Stimulated activated CD4-positive, alpha-beta T cell treated with anti-CD3 and anti-CD28 coated beads, Interleukin-2, amount 100 ng/mL, for 4 hours (primary cell): ENCODE measurements at regions not wholly inside any gene's neighbourhood (a gene's known extent, or its start where the extent isn't known, plus 50 kb on each side); places are given as distances from the start of the nearest gene placed in this dataset.

Experiments
- DNase-seq: peaks from one replicate; pipeline ENCODE4 v3.0.0-alpha.2; 2020; ENCODE audit warnings: low read depth

DNA sequence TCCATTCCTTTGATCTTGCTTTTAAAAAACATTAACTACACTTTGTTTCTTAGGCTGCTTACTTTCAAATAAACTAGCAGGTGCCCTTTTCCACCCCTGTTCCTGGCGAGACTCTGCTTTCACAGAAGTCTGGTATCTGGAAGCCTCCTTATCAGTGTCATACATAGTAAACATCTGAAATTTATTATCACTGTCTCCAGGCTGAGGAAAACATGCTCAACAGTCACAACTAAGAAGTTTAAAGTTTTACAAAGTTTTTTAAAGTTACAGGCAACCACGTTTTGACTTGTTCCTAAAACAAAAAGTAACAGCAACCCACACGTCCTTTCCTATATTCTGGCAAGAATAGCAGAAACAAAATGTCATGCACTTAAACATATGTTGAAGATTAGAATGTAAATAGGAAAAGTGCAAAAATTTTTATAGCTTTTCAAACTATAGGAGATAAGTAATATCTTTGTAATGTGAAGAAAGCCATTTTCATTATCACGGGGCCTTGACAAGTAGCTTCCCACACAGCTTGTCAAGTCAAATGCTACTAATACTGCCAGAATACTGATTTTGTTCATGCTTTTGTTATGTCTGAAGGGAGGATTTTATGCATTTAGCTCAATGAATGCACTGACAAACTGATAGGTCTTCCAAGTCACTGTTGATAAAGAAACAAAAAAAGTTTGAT, 275.2 kb upstream of the KCNMB2 start:
- DNase-seq = no peak

GRCh38 chr3:178263236-178263916, 272.9 kb upstream of the KCNMB2 start:
- no peak for DNase-seq

DNA sequence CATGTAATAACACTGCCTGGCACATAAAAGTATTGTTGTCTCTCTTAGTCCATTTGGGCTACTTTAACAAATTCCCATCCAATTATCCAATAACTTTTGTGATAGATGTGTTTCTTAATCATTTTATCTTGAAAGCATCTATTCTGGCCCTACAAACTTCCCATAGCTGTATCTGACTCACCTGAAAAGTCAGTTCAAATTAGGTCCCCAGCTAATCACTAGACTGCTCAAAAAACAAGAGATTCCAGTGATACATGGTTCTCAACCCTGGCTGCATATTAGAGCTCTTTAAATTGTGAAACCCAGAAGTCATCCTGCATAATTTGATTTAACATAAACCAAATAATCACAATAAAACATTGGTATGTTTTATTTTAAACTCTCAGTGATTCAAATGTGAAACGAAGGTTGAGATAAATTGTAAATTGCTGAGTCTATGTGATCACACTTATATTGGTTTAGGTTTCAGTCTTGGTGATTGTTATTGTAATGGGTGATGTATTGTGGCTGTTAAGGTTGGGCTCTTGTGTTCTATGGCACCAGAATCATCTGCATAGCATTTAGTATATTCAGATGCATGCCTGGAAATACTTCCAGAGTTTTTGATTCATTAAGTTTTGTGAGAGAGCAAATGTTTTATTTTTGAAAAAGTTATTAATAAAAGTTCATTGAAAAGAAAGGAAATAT, 268.9 kb upstream of the KCNMB2 start:
- no peak for DNase-seq

DNA sequence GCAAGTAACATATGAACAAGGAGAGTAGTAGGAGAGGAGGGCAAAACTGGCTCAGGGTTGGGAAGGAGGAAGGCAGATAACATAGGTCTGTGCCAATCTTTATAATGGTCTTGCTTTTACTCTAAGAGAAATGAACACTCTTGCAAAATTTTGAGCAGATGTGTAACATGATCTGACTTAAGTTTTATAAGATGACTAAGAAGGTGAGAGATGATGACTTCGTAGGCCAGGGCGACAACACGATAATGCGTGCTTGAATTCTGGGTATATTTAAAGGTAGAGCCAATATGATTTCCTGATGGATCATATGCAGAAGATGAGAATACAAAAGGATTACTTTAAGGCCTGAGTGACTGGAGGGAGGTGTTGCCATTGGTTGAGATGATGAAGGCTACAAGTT, 265.4 kb upstream of the KCNMB2 start:
- DNase-seq = no peak

DNA sequence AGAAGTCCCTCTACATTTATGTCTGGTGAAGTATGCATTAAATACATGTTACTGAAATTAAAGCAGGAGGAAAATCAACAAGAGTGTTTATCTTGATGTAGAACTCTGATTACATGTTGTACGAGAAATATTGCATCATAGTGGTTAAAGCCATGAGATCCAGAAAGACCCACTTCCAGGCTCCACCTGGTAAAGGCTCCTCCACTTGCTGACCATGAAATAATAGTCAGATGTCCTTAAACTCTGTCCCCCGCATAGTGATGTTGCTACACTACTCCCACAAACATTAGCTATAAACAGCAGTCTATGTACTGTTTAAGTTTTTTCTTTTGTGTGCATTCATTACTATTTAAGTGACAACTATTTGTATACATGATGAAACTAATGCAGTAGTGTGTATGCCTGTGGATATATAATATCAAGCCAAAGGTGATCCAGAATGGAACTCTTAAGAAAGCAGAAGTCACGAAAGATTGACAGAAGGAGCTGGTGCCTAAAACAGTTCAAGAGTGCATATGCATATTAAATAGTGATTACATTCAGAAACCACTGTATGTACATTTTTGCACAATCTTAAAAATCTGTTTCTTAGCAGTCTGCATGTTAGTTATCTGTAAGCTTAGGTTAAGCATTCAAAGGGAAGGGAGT, 264.4 kb upstream of the KCNMB2 start:
- DNase-seq = no peak

DNA sequence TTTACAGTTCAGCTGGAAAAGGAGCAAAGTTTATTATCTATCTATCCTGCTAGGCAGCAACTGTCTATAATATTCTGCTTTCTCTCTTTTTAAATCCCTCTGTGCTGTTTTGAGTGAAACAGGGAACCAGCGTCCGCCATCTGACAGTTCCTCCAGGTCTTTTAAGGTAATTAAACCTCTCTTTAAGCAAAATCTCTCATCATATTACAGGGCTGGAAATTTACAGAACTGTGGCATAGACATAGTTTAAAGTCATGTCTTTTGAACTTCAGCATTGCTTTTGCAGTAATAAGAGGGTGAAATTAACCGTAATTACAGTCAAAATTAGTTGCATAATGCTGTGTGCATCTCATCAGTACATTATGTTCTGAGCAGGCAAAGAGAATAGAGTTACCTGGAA, 263.4 kb upstream of the KCNMB2 start:
- DNase-seq = no peak

DNA sequence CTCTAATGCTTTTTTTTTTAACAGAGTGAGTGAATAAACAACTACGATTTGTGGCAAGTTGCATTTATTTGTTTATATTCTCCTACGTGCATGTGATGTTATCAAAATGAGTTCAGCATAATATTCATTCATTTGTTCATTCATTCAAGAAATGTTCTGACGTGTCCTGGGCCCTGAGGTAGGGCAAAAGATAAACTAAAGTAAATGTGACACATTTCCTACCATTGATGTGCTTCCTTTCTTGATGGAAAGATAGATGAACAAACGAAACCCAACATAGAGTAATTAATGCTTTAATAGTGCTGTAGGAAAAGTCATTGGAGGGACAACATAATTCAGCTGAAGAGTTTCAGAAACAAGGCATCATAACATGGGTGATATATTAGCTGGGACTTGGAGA, 261.5 kb upstream of the KCNMB2 start:
- DNase-seq = no peak

- no peak for DNase-seq
Measured at GRCh38 chr3:178275311-178275710, 260.9 kb upstream of the KCNMB2 start.

- DNase-seq = no peak
Measured at GRCh38 chr3:178275793-178276192, 260.4 kb upstream of the KCNMB2 start.

DNA sequence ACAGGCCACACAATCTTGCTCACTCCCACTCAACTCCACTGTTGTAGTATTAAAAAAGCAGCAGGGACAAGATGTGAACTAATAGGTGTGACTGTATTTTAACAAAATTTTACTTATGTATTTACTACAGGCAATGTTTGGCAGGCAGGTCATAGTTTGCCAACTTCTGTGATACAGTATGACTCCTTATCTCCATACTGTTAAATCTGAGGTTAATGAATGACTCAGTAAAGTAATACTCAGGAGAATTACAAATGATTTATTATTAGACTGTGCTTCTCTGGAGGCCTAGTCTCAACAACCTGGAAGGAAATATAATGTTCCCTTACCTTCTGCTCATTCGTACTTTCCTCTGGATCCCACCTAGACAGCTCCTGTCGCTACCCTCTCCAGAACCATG, 258.6 kb upstream of the KCNMB2 start:
- no peak for DNase-seq

DNA sequence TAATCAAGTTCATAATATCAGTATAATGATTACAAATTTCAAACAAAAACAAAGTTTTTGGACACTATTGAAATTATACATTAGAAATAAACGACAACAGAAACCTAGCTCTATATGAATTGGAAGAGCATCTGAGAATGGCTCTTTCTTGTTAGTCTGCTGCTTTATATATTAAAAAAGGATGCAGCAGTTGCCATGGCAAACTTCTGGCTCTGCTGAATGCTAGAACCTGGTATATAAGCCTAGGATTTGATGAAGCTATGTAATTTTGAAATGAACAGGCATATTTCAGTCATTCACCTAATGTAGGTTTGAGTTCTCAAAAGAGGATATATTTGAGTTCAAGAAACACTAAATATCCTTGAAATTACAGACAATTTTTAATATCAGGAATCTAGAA, 252.7 kb upstream of the KCNMB2 start:
- no peak for DNase-seq

DNA sequence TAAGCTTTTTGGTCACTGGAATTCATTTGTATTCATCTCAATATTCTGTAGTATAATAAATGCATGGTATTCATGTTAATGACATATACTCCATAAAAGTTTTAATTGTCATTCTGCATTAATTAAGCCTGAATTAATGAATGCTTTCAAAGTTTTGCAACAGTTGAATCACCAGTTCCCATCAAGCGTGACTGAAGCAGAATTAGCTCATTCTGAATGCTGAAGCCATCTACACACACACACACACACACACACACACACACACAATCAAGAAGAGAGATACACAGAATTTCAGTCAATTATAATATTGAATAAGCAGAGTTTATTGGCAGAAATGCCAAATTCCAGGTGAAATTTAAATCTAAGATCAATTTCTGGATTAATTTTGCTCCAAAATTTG, 252.1 kb upstream of the KCNMB2 start:
- DNase-seq = no peak

- DNase-seq = no peak
Measured at GRCh38 chr3:178288074-178288473, 248.2 kb upstream of the KCNMB2 start.

GRCh38 chr3:178289544-178290160, 246.6 kb upstream of the KCNMB2 start:
- DNase-seq = no peak

GRCh38 chr3:178291574-178292370, 244.5 kb upstream of the KCNMB2 start:
- no peak for DNase-seq

DNA sequence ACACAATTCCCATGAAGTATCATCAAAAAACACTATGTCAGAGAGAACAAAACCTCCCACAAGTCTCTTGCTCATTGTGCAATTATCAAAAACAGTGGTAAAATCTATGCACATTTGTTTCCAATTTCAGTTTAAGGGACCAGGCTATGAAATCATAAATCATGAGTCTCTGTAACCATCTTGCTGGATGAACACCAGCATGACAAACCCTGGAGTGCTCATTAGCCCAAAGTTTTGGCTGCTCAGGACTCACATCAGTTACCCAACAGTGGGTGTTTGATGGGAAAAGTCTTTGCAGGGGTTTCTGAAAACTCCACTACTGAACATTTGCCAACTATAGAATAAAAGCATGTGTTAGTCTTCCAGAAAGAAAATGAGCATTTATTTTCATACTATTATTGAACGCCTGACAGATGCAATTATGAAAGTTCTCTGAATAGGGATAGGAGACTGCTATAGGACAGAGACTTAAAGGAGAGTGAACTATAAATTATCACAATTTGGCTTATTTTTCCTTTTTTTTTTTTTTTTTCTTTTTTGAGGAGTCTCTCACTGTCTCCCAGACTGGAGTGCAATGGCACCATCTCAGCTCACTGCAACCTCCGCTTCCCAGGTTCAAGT, 240.8 kb upstream of the KCNMB2 start:
- no peak for DNase-seq

DNA sequence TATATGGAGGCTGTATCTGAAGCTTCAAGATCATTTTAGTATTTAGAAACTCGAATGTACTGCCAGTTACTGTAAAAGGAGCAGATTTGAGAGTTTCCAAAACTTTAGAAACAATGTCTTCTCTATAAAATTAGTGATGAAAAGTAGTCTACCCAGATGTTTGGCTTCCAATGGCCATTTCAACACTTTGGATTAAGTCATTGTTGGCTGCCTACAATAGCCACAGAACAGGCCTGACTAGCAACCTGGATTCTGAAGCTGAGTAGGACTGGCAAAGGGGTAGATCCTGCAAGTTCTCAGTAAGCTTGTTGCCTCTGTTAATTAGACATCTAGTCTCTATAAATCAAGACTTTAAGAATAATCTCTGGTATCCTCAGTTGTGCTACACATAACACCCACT, 239.0 kb upstream of the KCNMB2 start:
- no peak for DNase-seq

GRCh38 chr3:178297740-178298139, 238.5 kb upstream of the KCNMB2 start:
- no peak for DNase-seq

DNA sequence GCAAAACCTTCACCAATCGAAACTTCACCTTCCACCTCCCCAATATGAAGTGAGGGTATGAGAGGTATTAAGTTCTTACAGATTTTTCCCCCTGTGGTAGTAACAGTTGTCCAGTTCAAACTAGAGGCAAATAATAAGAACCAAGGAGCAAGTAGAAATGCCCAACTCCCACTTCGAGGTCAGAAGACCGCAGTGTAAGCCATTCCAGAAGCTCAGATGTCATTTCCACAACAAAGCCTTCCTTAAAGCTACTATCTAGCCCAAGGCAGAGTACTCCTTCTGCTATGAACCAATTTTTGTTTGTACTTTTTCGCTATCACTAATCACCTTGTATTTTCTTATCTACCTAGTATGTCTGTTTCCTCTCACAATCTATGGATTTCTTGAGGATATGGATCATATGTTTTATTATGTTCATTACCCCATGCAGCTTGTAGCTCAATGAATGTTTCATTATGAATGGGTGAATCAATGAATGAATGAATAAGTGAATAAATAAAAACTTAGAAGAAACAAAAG, 235.7 kb upstream of the KCNMB2 start:
- DNase-seq = no peak

DNA sequence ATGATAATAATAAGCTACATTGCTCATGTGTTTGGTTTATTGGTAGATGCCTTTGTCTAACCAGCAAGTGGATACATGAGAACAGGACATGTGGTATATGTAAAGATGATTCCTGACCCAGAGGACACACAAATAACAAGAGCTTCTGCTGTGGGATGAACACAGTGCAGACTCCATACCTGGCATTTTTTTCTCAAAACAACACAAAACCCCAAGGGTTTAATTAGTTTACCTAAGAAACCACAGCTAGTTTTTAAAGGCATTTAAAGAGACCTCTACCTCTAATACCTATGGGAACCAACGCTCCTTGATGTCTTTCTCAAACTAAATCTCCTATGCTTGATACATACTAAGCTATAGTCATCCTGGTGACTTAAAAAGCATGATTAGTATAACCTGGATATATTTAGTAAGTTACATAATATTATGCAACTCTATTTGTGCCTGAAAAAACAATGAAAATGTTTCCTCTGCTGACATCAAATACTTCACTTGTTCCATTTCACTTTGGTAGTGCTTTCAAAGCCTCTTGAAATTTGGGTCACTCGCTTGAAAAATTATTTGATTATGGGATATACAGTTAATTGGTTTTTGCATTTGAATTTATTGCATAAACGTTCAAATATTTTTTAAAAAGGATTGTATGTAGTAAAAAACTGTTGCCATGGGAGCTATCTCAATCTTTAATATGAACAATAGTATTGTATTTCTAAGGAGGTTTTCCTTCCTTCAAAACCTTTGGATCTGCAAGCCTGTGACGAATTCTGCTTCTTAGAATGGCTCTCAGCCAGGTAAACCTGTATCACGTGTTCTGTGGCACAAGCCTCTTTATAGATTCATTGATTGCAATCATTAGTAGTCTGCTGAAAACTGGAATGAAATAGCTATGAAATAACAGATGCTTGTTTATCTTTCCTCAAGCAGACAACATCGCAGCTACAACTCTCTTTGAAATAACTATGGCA, 233.0 kb upstream of the KCNMB2 start:
- no peak for DNase-seq
